Smooth muscle cell (in vitro differentiated cells): ENCODE measurements at regions not wholly inside any gene's neighbourhood (a gene's known extent, or its start where the extent isn't known, plus 50 kb on each side); places are given as distances from the start of the nearest gene placed in this dataset.
"Not testable (repeated sequence)": the region's sequence is repeated elsewhere in the genome, so short reads cannot be mapped to it uniquely, and the experiment has no call there.

Source experiments
- DNase-seq: peaks from one replicate; lab custom pipeline; 2025; ENCODE audit not compliant: unreplicated experiment; lab: John Stamatoyannopoulos, UW
- H2AFZ ChIP-seq: fragments of 200-600 bp; sonication (generic); 2 replicates; pipeline ENCODE4 v1.6.0; 2016; ENCODE audit warnings: antibody characterized with exemption, low read depth, mild to moderate bottlenecking
- H3F3A ChIP-seq: fragments of 200-600 bp; sonication (generic); 2 replicates; pipeline ENCODE4 v1.6.0; 2017; ENCODE audit warnings: antibody characterized with exemption, low read depth
- H3K27ac ChIP-seq: fragments of 200-600 bp; sonication (generic); 2 replicates; pipeline ENCODE4 v1.5.1; 2016; ENCODE audit warnings: low read depth, mild to moderate bottlenecking
- H3K27me3 ChIP-seq: fragments of 200-600 bp; sonication (generic); 2 replicates; pipeline ENCODE4 v1.6.1; 2016; ENCODE audit warnings: low read depth, mild to moderate bottlenecking
- H3K36me3 ChIP-seq: fragments of 200-600 bp; sonication (generic); 2 replicates; pipeline ENCODE4 v1.5.1; 2016; ENCODE audit warnings: low read depth
- H3K4me1 ChIP-seq: fragments of 200-600 bp; sonication (generic); 2 replicates; pipeline ENCODE4 v1.5.1; 2016; ENCODE audit warnings: low read depth
- H3K4me2 ChIP-seq: fragments of 200-600 bp; sonication (generic); 2 replicates; pipeline ENCODE4 v1.6.0; 2016; ENCODE audit warnings: mild to moderate bottlenecking
- H3K4me3 ChIP-seq: fragments of 200-600 bp; sonication (generic); 2 replicates; pipeline ENCODE4 v1.5.1; 2016; ENCODE audit warnings: mild to moderate bottlenecking
- H3K79me2 ChIP-seq: fragments of 200-600 bp; sonication (generic); 2 replicates; pipeline ENCODE4 v1.6.0; 2016; ENCODE audit warnings: low read depth, mild to moderate bottlenecking
- H3K9ac ChIP-seq: fragments of 200-600 bp; sonication (generic); 2 replicates; pipeline ENCODE4 v1.6.0; 2016; ENCODE audit warnings: low read depth
- H3K9me3 ChIP-seq: fragments of 200-600 bp; sonication (generic); replicated peaks from 2 replicates; pipeline ENCODE4 v1.5.1; 2016; ENCODE audit warnings: low read depth
- H4K20me1 ChIP-seq: fragments of 200-600 bp; sonication (generic); 2 replicates; pipeline ENCODE4 v1.6.0; 2016; ENCODE audit warnings: low read depth
- CTCF ChIP-seq: fragments of 200-600 bp; sonication (generic); IDR thresholded peaks from 2 replicates; pipeline ENCODE4 v1.5.1; 2017; ENCODE audit warnings: borderline replicate concordance, mild to moderate bottlenecking, antibody characterized with exemption; ENCODE audit not compliant: insufficient read depth, poor library complexity, severe bottlenecking
- WGBS: methylation state at CpG from one replicate; pipeline ENCODE4 v1.1.7; 2016; ENCODE audit warnings: low lambda C conversion rate; 5-methylcytosine and 5-hydroxymethylcytosine counted together

- H3K9me3 ChIP-seq, result peaks cover 18% of the 10 kb centered on the region
- H3K36me3 ChIP-seq, result no peaks in the 10 kb centered on the region
- H3K4me2 ChIP-seq, result no peak overlapping the region
- no peak for TF ChIP-seq CTCF
- H3F3A ChIP-seq, result no peaks in the 10 kb centered on the region
- H3K4me3 ChIP-seq, result no peak overlapping the region
- WGBS, result 84% methylated on average over 1 of the region's 1 CpG
- no peaks in the 10 kb centered on the region for H4K20me1 ChIP-seq
- no peak for DNase-seq
- no peak overlapping the region for H3K9ac ChIP-seq
- H3K4me1 ChIP-seq, result no peaks in the 10 kb centered on the region
- H2AFZ ChIP-seq, result no peak overlapping the region
- no peaks in the 10 kb centered on the region for H3K79me2 ChIP-seq
- H3K27ac ChIP-seq, result no peak overlapping the region
- no peaks in the 10 kb centered on the region for H3K27me3 ChIP-seq
Measured at GRCh38 chr5:125073090-125073489, 326.7 kb upstream of the ZNF608 start.

- Histone ChIP-seq H3F3A (no peaks in the 10 kb centered on the region), H3K4me3 (no peak overlapping the region), H3K36me3 (no peaks in the 10 kb centered on the region), H3K27me3 (no peaks in the 10 kb centered on the region), H3K79me2 (no peaks in the 10 kb centered on the region), H3K4me1 (no peaks in the 10 kb centered on the region), H4K20me1 (no peaks in the 10 kb centered on the region), H2AFZ (no peak overlapping the region), H3K9ac (no peak overlapping the region), H3K9me3 (peaks cover 18% of the 10 kb centered on the region), H3K4me2 (no peak overlapping the region), H3K27ac (no peak overlapping the region)
- no peak for TF ChIP-seq CTCF
- DNase-seq, result no peak
- WGBS, result 78% methylated on average over 2 of the region's 2 CpGs
Measured at GRCh38 chr5:125075567-125075966, 329.1 kb upstream of the ZNF608 start.

GRCh38 chr5:125079028-125079427, 332.6 kb upstream of the ZNF608 start:
- not testable (repeated sequence) for H3K9me3 ChIP-seq, H3K27me3 ChIP-seq, H3K4me3 ChIP-seq, H3K79me2 ChIP-seq, H3K27ac ChIP-seq, H3F3A ChIP-seq, H3K4me2 ChIP-seq, H3K4me1 ChIP-seq, H3K36me3 ChIP-seq, DNase-seq, H4K20me1 ChIP-seq, H2AFZ ChIP-seq, H3K9ac ChIP-seq
- WGBS, result 95% methylated on average over 5 of the region's 5 CpGs

GRCh38 chr5:125081101-125081500, 334.7 kb upstream of the ZNF608 start:
- Histone ChIP-seq H3K9me3 (no peaks in the 10 kb centered on the region), H3K4me2 (no peak overlapping the region), H3K4me1 (no peaks in the 10 kb centered on the region), H3K79me2 (no peaks in the 10 kb centered on the region), H3K27me3 (no peaks in the 10 kb centered on the region), H4K20me1 (no peaks in the 10 kb centered on the region), H3F3A (no peaks in the 10 kb centered on the region), H3K4me3 (no peak overlapping the region), H2AFZ (no peak overlapping the region), H3K36me3 (no peaks in the 10 kb centered on the region), H3K9ac (no peak overlapping the region), H3K27ac (no peak overlapping the region)
- no peak for TF ChIP-seq CTCF
- 74% methylated on average over 3 of the region's 3 CpGs for WGBS
- no peak for DNase-seq
